Lower leg skin (tissue), 4 donors: ENCODE measurements at regions not wholly inside any gene's neighbourhood (a gene's known extent, or its start where the extent isn't known, plus 50 kb on each side); places are given as distances from the start of the nearest gene placed in this dataset.

ENCODE experiments used
- DNase-seq, 2 donors: peaks; one replicate each; pipeline ENCODE4 v3.0.0-alpha.2; 2019; ENCODE audit warnings: low spot score in 2 of 2
- H3K4me3 ChIP-seq: fragments of 200-600 bp; sonication (generic); 2 replicates; pipeline ENCODE4 v1.5.1; 2017; ENCODE audit warnings: mild to moderate bottlenecking, low read depth; ENCODE audit not compliant: poor library complexity, severe bottlenecking
- POLR2A ChIP-seq, 2 donors: fragments of 450-650 bp; IDR thresholded peaks; one replicate each; pipeline ENCODE4 v1.6.1; 2016 to 2017; ENCODE audit warnings: antibody characterized with exemption in 2 of 2, mild to moderate bottlenecking in 1 of 2, moderate library complexity in 1 of 2
- WGBS, 2 donors: methylation state at CpG; one replicate each; pipeline ENCODE4 v1.1.5; 2018; 5-methylcytosine and 5-hydroxymethylcytosine counted together
- intact Hi-C: fragments of 100-400 bp; cut with DNase I; formaldehyde crosslinking; loops from one replicate; pipeline ENCODE4 v1.15.0; 2023; ENCODE audit warnings: low total_unique reads
- TF ChIP-seq, protein P1 (sequence below), 3 donors: fragments of 450-650 bp; IDR thresholded peaks; one replicate each; pipeline ENCODE4 v1.5.1; 2016; ENCODE audit warnings: antibody characterized with exemption in 3 of 3, mild to moderate bottlenecking in 3 of 3, moderate library complexity in 2 of 3

DNA sequence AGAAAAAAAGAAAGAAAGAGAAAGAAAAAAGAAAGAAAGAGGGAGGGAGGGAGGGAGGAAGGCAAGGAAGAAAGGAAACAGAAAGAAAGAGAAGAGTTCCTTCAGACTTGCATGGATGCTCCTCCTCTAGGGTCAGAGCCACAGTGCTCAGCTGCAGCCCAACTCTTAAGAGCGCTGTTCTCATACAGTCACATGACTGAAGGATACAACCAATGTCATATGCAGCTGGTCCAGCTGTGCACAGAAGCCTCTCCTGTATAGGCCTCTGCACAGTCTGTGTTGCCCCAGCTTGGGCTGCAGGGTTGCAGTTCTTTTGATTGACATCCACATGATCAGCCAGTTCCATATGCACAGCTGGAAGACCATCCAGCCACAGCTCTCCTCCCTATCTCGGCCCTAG is 86.8 kb upstream of the CTNNB1 start:
- intact Hi-C loops, result no loop called here
- H3K4me3 ChIP-seq, result no peak overlapping the region
- 88 to 95% methylated on average over 2 of the region's 2 CpGs for WGBS, 2 donors
- TF ChIP-seq POLR2A (IDR thresholded peaks at IDR 0.05), result no peak
- TF ChIP-seq, protein P1, sequence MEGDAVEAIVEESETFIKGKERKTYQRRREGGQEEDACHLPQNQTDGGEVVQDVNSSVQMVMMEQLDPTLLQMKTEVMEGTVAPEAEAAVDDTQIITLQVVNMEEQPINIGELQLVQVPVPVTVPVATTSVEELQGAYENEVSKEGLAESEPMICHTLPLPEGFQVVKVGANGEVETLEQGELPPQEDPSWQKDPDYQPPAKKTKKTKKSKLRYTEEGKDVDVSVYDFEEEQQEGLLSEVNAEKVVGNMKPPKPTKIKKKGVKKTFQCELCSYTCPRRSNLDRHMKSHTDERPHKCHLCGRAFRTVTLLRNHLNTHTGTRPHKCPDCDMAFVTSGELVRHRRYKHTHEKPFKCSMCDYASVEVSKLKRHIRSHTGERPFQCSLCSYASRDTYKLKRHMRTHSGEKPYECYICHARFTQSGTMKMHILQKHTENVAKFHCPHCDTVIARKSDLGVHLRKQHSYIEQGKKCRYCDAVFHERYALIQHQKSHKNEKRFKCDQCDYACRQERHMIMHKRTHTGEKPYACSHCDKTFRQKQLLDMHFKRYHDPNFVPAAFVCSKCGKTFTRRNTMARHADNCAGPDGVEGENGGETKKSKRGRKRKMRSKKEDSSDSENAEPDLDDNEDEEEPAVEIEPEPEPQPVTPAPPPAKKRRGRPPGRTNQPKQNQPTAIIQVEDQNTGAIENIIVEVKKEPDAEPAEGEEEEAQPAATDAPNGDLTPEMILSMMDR (IDR thresholded peaks at IDR 0.05), result no peak
- no peak for DNase-seq

DNA sequence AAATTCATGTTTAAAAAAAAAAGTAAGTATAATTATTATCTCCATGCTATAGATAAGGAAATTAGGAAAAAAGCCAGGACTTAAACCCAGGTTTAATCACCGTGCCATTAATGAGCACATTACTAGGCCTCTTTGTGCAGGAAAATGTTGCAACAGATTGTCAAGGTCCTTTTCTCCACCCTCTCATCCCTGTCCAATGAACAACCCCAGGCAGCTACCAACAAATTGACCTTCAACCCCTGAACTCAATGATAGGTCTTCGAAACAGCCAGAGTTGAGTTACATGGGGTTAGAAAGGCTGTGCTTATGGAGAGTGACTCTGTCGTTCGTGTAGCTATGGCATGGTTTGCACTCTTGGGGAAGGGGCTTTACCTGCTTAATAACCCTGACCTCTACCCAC is 84.2 kb upstream of the CTNNB1 start:
- no peak for TF ChIP-seq POLR2A (IDR thresholded peaks at IDR 0.05)
- TF ChIP-seq, protein P1 (IDR thresholded peaks at IDR 0.05), result no peak
- H3K4me3 ChIP-seq, result no peak overlapping the region
- no peak for DNase-seq
- intact Hi-C loops, result no loop called here
- 91 to 95% methylated on average over 4 of the region's 4 CpGs for WGBS, 2 donors

DNA sequence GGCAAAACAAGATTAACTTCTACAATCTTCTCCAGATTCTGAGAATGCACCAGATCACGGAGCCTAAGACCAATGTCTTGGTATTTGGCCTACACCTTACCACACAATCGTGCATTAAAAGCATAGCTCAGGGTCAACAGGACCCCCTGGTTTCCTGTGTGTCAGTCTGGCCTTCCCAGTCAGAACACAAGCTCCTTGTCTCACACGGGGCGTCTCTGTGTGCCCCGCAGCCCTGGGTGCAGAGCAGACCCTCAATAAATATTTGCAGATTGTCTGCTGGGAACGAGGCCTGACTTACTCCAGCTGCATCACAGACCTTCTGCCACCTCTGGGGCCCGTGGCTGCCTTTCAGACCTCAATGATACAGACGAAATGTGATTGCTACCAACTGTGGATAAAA is 82.5 kb upstream of the CTNNB1 start:
- TF ChIP-seq, protein P1 (IDR thresholded peaks at IDR 0.05), result no peak
- no peak for TF ChIP-seq POLR2A (IDR thresholded peaks at IDR 0.05)
- 72 to 78% methylated on average over 8 of the region's 8 CpGs for WGBS, 2 donors
- H3K4me3 ChIP-seq, result no peak overlapping the region
- DNase-seq, result no peak
- intact Hi-C loops, result no loop called here

DNA sequence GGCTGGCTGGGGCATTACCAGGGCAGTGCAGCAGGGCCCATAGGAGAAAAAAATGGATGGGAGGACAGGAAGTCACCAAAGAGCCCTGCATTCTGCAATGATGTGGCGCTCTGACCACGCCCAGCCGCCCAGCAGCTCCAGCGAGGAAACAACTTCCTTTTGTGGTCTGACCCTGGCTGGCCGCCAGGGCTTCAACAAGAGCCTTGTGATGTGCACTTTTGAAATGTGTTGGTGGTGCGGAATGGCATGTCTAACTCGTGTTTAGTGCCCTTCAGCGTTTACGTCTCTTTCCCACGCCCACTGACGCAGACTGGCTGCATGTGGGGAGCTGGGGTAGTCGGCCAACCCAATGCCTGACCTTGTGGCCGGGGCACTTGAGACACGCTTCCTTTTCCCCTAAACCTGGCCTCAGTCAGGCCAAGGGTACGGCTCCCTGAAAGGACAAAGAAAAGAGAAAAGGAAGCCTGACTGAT is 81.9 kb upstream of the CTNNB1 start:
- H3K4me3 ChIP-seq, result no peak overlapping the region
- TF ChIP-seq, protein P1 (IDR thresholded peaks at IDR 0.05), result no peak
- no peak for TF ChIP-seq POLR2A (IDR thresholded peaks at IDR 0.05)
- intact Hi-C loops, result no loop called here
- peak; percentile 91 to 97 for DNase-seq
- 28 to 41% methylated on average over 15 of the region's 15 CpGs for WGBS, 2 donors

DNA sequence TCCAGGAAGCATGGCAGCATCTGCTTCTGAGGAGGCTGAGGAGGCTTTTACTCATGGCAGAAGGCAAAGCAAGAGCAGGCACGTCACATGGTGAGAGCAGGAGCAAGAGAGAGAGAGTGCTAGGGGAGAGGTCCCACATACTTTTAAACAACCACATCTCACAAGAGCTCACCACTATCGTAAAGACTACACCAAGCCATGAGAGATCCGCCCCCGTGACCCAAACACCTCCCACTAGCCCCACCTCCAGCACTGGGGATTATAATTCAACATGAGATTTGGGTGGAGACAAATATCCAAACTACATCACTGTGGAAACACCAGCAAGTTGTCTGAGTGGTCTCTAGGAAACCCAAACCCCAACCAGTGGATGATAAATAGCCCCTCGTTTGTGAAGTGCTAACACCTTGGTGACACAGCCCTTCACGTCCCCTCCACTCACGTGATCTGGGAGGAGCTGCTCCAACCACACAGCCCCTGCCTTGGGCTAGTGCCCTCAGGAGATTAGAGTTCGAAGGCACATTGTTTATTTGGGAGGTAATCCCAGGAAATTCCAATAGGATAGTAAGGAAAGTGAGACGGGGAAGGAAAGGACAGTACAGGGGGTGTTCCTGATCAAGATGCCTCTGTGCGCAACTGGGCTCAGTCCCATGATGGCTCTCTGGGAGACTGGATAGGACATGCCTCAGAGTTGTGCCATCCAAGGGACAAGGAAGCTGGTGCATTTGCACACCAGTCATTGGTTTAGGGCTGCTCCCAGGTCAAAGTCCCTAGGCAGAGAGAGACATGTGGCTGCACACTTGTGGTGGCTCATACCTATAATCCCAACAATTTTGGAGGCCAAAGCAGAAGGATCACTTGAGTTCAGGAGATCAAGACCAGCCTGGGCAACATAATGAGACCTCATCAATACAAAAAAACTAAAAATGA is 80.6 kb upstream of the CTNNB1 start:
- no peak overlapping the region for H3K4me3 ChIP-seq
- no peak for DNase-seq
- intact Hi-C loops, result no loop called here
- TF ChIP-seq, protein P1 (IDR thresholded peaks at IDR 0.05), result no peak
- no peak for TF ChIP-seq POLR2A (IDR thresholded peaks at IDR 0.05)
- 71 to 79% methylated on average over 10 of the region's 10 CpGs for WGBS, 2 donors
